GM18861 (cell line): ENCODE measurements at regions not wholly inside any gene's neighbourhood (a gene's known extent, or its start where the extent isn't known, plus 50 kb on each side); places are given as distances from the start of the nearest gene placed in this dataset.

Experiments
- ATAC-seq: cut with Tn5 transposase; IDR thresholded peaks from one replicate; pipeline ENCODE4 v1.9.1; 2021; ENCODE audit not compliant: unreplicated experiment

DNA sequence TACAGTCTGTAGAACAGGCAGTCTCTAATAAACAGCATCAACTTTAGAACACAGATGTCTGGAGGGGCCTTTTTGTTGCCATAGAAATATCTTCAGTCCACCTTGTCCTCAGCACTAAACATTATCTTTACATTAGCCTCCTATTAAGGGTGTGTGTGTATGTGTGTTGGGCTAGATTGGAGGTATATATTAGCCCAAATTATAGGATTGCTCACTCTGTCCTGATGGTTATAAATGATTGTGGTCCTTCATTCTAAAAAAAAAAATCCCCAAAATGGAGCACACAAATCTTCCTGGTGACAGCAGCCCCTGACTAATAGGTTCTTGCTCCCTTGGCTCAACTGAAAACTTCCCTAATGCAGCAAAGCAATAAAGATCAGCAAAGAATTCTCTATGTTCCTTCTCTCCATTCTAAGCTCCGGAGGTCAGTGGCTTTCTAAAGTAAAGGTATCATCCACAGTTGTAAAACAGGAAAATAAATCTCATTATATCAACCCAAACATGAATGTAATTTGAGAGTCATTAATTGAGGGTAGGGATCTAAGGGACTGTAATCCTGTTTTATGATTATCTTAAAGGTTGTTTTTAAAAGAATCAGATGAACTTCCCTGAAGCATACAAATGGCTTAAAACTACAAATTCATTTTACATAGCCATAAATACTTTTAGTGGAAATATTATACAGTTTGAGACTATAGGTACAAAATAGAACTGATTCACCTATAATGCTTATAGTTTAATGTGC is 232.7 kb downstream of the KLF12 start:
- ATAC-seq = no peak

DNA sequence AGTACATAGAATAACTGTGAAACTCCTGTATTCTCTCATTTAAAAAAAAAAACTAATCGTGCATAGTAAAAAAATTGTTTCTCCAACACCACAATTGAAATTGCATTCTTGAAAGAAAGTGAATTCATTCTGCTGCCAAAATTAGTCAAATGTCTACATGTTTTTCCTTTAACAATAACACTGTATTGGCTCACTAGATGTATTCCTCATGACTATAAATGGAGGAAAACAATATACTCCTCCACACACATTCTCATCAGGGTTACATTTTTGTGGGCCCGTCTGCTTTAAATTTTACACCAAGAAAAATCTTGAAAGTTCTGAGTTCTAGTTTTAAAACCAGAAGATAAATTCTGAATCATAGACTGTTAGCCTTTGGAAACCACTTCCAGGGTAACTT is 233.6 kb downstream of the KLF12 start:
- ATAC-seq = no peak

GRCh38 chr13:73898899-73899298 is 235.3 kb downstream of the KLF12 start:
- no peak for ATAC-seq

DNA sequence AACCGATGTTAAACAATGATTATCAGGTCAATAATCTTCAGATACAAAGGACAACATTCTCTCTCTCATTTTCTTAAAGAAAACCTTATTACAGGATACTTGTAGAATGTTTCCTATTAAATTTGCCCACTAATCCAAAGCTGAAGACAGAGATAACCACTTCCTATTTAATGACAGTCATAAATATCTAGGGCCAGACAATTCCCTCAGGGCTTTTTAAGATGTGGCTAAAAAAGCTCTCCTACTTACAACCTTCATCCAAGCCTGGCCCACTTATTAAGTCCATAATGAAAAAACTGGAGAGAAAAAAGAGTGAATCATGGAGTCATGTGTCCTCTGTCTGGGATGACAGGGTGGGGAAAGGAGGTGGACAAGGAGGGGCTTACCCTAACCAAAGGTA is 235.9 kb downstream of the KLF12 start:
- ATAC-seq = no peak

DNA sequence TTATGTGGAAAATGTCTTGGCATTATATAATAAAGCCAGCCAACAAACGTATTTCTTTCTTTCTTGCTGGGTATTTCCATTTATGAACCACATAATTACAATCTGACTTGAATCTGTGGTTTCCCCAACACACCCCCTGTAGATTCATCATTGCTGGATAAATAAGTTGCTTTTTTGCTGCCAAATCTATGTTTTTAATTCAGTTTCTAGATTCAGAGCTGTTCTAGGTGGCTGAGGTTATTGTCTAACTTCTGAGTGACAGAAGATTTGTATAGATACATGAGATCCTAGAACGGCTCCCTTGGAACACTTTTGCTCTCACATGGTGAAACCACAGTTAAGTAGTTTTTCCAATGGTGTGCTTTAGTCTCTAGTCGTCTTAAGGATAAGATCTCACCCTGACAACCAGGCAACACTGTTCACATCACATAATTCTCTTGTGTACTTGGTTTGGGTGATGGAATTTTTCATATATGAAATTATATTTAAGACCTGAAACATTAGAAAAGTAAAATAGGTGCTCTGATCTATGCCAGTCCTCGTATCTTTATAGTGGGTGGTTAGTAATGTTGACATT is 239.1 kb downstream of the KLF12 start:
- no peak for ATAC-seq

GRCh38 chr13:73893833-73894232 is 240.4 kb downstream of the KLF12 start:
- no peak for ATAC-seq

- no peak for ATAC-seq
These were observed 242.4 kb downstream of the KLF12 start for GRCh38 chr13:73891805-73892204.

- no peak for ATAC-seq
These were observed 251.0 kb downstream of the KLF12 start for GRCh38 chr13:73883162-73883561.

DNA sequence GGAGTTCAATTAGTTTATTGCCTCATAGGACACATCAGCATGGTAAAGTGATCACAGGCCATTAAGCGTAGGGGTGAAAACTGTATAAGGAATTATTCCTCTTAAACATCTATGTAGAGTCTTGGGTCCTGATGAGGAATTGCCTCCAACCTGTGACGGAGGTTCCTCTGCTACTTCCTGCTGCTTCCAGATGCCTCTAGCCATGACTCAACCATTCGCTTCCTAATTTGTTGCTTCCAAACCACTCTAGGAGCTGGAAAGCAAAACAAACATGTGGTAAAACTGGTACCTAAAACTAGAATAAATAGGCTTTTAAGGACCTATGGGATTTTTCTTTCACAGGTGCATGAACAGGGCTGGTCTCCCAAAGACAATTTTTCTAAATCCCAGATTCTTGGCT is 253.8 kb downstream of the KLF12 start:
- ATAC-seq = no peak

DNA sequence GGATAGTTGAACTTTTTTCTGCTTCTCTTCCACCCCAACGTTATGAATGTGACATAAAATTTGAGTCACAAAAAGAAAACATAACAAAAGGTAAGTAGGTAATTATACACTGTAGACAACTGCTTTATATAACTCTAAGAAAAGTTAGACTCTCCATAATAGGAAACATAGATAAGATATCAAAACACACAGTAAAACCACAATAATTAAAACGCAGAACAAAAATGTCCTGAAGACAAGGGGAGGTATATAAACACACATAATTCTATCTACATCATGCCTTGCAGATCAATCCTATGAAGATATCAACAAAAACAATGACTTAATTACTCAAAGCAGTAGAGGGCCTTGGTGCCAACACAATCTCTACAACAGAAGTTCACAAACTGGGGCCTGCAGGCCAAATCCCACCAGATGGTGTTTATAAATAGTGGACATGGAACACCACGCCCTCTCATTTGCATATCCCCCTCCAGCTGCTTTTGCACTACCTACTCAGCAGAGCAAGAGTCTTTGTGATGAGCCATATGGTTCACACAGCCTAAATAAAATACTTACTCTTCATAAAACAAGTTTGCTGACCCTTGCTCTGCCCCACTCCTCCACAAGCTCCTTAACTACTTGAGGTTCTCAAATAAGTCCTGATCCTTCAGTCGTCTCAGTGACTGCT is 254.7 kb downstream of the KLF12 start:
- ATAC-seq = no peak

GRCh38 chr13:73877399-73877798 is 256.8 kb downstream of the KLF12 start:
- ATAC-seq = no peak

- no peak for ATAC-seq
These were observed 257.9 kb downstream of the KLF12 start for GRCh38 chr13:73876323-73876722.

DNA sequence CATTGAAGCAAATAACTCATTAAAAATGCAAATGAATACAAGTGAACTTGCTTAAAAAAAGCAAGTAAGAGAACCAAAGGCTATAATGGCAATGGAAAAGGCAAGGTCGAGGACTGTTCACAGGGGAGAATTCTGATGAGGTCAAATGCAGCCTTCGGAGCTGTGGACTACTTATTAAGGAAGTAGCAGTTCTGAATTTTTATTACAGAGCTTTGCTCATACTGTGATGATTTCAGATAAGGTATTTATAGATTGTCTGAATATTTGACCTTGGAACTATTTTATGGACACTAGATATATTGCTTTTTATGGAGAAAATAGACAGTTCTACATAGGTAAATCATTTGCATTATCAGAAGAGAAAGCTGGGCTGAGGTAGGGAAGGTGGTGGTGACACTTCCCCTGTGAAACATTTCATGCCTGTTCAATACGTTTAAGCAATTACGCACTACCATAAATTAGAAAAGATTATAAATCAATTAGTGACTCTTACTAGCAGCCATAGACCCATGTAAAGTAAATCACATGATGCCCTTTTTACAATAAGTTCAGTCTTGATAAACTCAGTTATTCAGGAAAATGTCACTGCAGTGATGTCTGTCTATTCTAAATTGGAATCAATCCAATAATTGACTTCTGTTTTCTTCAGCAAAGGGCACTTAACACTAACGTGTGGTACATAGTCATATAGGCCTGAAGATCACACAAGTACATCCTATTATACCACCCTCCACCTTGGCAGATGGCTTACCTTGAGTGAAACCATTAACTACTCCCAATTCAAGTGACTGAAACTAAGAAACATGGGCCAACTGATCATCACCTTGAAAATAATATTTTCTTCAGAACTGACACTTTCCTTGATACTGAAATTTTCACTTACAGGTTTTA is 260.0 kb downstream of the KLF12 start:
- ATAC-seq = peak; percentile 36

GRCh38 chr13:73872397-73872796 is 261.8 kb downstream of the KLF12 start:
- ATAC-seq = no peak

GRCh38 chr13:73870970-73871935 is 263.0 kb downstream of the KLF12 start:
- ATAC-seq = no peak

DNA sequence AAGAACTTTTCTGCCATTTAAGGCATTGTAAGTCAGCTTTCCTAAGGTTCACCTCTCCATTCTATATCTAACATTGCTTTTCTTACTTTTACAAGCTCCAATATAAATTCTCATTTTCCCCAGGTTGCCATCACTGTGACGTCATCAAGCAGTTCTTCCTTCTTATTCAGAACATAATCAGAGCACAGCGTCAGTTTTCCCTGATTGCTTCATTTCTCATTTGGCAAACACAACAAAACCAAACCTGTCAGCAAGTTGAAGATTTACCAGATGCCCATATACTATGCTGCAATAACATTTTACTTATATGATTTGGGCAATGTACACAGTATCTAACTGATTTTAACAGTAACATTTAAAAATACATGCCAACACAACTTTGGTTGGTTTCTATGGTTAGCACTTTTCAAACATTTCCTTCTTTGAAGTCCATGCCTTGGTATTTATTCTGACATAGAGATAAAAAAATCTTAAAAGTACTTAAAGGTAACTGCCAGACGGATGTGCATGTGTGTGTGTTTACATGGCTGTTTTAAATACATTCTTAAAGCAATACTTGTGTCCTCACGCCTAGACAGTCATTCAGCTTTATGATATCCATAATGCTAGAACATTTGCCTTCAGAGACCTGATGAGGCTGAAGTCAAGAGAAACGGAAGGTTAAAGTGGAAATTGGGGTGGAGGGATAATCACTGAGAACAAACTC is 264.0 kb downstream of the KLF12 start:
- no peak for ATAC-seq

GRCh38 chr13:73865027-73865426 is 269.2 kb downstream of the KLF12 start:
- ATAC-seq = no peak

DNA sequence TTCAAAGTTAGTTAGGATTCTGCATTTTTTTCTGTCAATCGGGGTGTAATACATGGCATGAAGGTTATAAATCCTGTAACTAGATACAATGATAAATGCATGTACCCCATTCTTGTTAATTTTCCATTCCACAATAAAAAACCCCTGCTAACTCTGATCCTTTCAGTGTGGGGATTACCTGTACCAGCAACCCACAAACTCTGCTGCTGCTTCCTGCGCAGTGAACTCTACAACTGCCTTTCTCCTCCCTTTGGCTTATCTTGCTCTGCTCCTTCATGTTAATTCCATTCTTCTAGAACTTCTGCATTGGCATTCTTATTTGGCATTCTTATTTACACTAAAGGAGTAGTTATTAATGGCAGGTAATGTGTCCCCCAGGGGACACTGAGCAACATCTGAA is 273.1 kb downstream of the KLF12 start:
- no peak for ATAC-seq

- ATAC-seq = no peak
These were observed 273.7 kb downstream of the KLF12 start for GRCh38 chr13:73860501-73860900.

DNA sequence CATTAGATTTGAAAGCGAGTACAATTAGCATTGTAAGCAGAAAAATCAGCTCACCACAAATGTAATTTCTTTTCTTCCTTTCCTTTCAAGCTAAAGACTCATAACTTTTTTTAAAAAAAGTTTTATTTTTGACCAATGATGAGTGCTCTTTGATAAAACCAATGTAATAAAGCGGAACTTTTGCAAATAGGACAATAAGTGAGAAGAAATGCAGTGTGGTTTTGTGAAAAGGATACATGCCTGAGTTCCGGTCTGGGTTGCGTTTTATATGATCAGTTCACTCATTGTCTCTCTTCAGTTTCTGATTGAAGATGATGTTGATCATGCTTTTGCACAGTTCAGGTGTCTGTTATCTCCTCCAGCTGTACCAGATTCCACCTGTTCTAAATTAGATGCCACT is 274.4 kb downstream of the KLF12 start:
- no peak for ATAC-seq
